H9 (cell line): ENCODE measurements at regions not wholly inside any gene's neighbourhood (a gene's known extent, or its start where the extent isn't known, plus 50 kb on each side); places are given as distances from the start of the nearest gene placed in this dataset.

Experiments
- DNase-seq: peaks from one replicate; pipeline ENCODE4 v3.0.0-alpha.2; 2017
- H2AFZ ChIP-seq: one replicate; pipeline ENCODE4 v1.6.1; 2013; ENCODE audit warnings: mild to moderate bottlenecking, low read length, control low read depth, moderate library complexity
- H2AK5ac ChIP-seq: 2 replicates; pipeline ENCODE4 v1.6.1; 2013; ENCODE audit warnings: low read length, control low read depth, mixed read lengths; ENCODE audit not compliant: insufficient read length
- H2BK120ac ChIP-seq: one replicate; pipeline ENCODE4 v1.6.1; 2013; ENCODE audit warnings: low read depth, mild to moderate bottlenecking, low read length, control low read depth, inconsistent platforms; ENCODE audit not compliant: poor library complexity, severe bottlenecking
- H2BK12ac ChIP-seq: 2 replicates; pipeline ENCODE4 v1.6.1; 2013; ENCODE audit warnings: low read length, control low read depth, mixed read lengths, low read depth; ENCODE audit not compliant: insufficient read length
- H2BK15ac ChIP-seq: 2 replicates; pipeline ENCODE4 v1.6.1; 2013; ENCODE audit warnings: low read depth, low read length, control low read depth
- H2BK20ac ChIP-seq: one replicate; pipeline ENCODE4 v1.6.1; 2013; ENCODE audit warnings: low read depth, mild to moderate bottlenecking, low read length, control low read depth, inconsistent platforms; ENCODE audit not compliant: poor library complexity, severe bottlenecking
- H2BK5ac ChIP-seq: 2 replicates; pipeline ENCODE4 v1.6.1; 2013; ENCODE audit warnings: low read length, control low read depth, mixed read lengths; ENCODE audit not compliant: insufficient read length
- H3K14ac ChIP-seq: 2 replicates; pipeline ENCODE4 v1.6.1; 2013; ENCODE audit warnings: low read length, control low read depth; ENCODE audit not compliant: insufficient read depth
- H3K18ac ChIP-seq: 2 replicates; pipeline ENCODE4 v1.6.1; 2013; ENCODE audit warnings: low read depth, mild to moderate bottlenecking, mixed read lengths, low read length, control low read depth; ENCODE audit not compliant: insufficient read length
- H3K23ac ChIP-seq: 2 replicates; pipeline ENCODE4 v1.6.1; 2013; ENCODE audit warnings: low read length, control low read depth, mixed read lengths, low read depth; ENCODE audit not compliant: insufficient read length
- H3K23me2 ChIP-seq: 2 replicates; pipeline ENCODE4 v1.6.1; 2013; ENCODE audit warnings: low read depth, mild to moderate bottlenecking, mixed read lengths, low read length, control low read depth; ENCODE audit not compliant: insufficient read length, poor library complexity, severe bottlenecking
- H3K27ac ChIP-seq: 2 replicates; pipeline ENCODE4 v1.5.1; 2013; ENCODE audit warnings: low read length, control low read depth, mixed read lengths, low read depth; ENCODE audit not compliant: insufficient read length
- H3K27me3 ChIP-seq: 2 replicates; pipeline ENCODE4 v1.6.1; 2013; ENCODE audit warnings: low read length, control low read depth, inconsistent platforms; ENCODE audit not compliant: insufficient read depth
- H3K4ac ChIP-seq: 2 replicates; pipeline ENCODE4 v1.6.1; 2013; ENCODE audit warnings: low read depth, mild to moderate bottlenecking, control low read depth, inconsistent platforms, low read length, moderate library complexity
- H3K4me1 ChIP-seq: 2 replicates; pipeline ENCODE4 v1.6.1; 2013; ENCODE audit warnings: low read length, control low read depth, inconsistent platforms; ENCODE audit not compliant: insufficient read depth
- H3K4me2 ChIP-seq: 2 replicates; pipeline ENCODE4 v1.6.1; 2013; ENCODE audit warnings: low read length, control low read depth, mixed read lengths; ENCODE audit not compliant: insufficient read length, insufficient read depth
- H3K56ac ChIP-seq: 2 replicates; pipeline ENCODE4 v1.6.1; 2013; ENCODE audit warnings: low read depth, mild to moderate bottlenecking, mixed read lengths, low read length, control low read depth; ENCODE audit not compliant: insufficient read length
- H3K79me1 ChIP-seq: 2 replicates; pipeline ENCODE4 v1.6.1; 2013; ENCODE audit warnings: low read depth, mild to moderate bottlenecking, moderate library complexity, low read length, control low read depth, inconsistent platforms; ENCODE audit not compliant: insufficient read depth, poor library complexity, severe bottlenecking
- H3K79me2 ChIP-seq: 2 replicates; pipeline ENCODE4 v1.6.1; 2013; ENCODE audit warnings: low read length, control low read depth, inconsistent platforms; ENCODE audit not compliant: insufficient read depth
- H3K9ac ChIP-seq: 2 replicates; pipeline ENCODE4 v1.6.1; 2013; ENCODE audit warnings: low read length, control low read depth, mixed read lengths; ENCODE audit not compliant: insufficient read length; ENCODE audit errors: extremely low read depth
- H3K9me3 ChIP-seq: one replicate; pipeline ENCODE4 v1.6.1; 2013; ENCODE audit warnings: low read depth, low read length, inconsistent platforms; ENCODE audit not compliant: control insufficient read depth
- H3T11ph ChIP-seq: one replicate; pipeline ENCODE4 v1.6.1; 2013; ENCODE audit warnings: mild to moderate bottlenecking, low read length, control low read depth, inconsistent platforms
- H4K20me1 ChIP-seq: one replicate; pipeline ENCODE4 v1.6.1; 2013; ENCODE audit not compliant: control insufficient read depth, insufficient read length, insufficient read depth
- H4K5ac ChIP-seq: 2 replicates; pipeline ENCODE4 v1.6.1; 2013; ENCODE audit warnings: low read depth, mild to moderate bottlenecking, mixed read lengths, low read length, control low read depth; ENCODE audit not compliant: insufficient read length
- H4K8ac ChIP-seq: replicated peaks from 2 replicates; pipeline ENCODE4 v1.6.1; 2013; ENCODE audit warnings: low read length, control low read depth, mixed read lengths, low read depth; ENCODE audit not compliant: insufficient read length
- H4K91ac ChIP-seq: 2 replicates; pipeline ENCODE4 v1.6.1; 2013; ENCODE audit warnings: low read depth, mild to moderate bottlenecking, moderate library complexity, mixed read lengths, low read length, control low read depth; ENCODE audit not compliant: insufficient read length
- H3K27ac Mint-ChIP-seq, 3 experiments: 2 replicates in 2 of 3; 3 replicates in 1 of 3; pipeline ENCODE4 v1.8.0; 2020 to 2021; ENCODE audit warnings: mixed read lengths in 3 of 3, mild to moderate bottlenecking in 1 of 3, moderate library complexity in 1 of 3
- H3K27me3 Mint-ChIP-seq: 2 replicates; pipeline ENCODE4 v1.8.0; 2021; ENCODE audit warnings: low read depth, mild to moderate bottlenecking, moderate library complexity, mixed read lengths
- H3K36me3 Mint-ChIP-seq, 3 experiments: 2 replicates in 2 of 3; 3 replicates in 1 of 3; pipeline ENCODE4 v1.8.0; 2020 to 2021; ENCODE audit warnings: low read depth in 3 of 3, mixed read lengths in 3 of 3; ENCODE audit not compliant: insufficient read depth in 1 of 3
- H3K4me1 Mint-ChIP-seq, 2 experiments: 2 replicates each; pipeline ENCODE4 v1.8.0; 2020; ENCODE audit warnings: mixed read lengths in 2 of 2
- H3K4me3 Mint-ChIP-seq, 2 experiments: 2 replicates in 1 of 2; 3 replicates in 1 of 2; pipeline ENCODE4 v1.8.0; 2020 to 2021; ENCODE audit warnings: mild to moderate bottlenecking in 2 of 2, mixed read lengths in 2 of 2, moderate library complexity in 1 of 2
- H3K9me3 Mint-ChIP-seq, 2 experiments: 2 replicates in 1 of 2; 3 replicates in 1 of 2; pipeline ENCODE4 v1.8.0; 2020; ENCODE audit warnings: mild to moderate bottlenecking in 2 of 2, mixed read lengths in 2 of 2, moderate library complexity in 1 of 2
- CTCF ChIP-seq: fragments of 200-600 bp; sonication (generic); conservative IDR thresholded peaks from 3 replicates; pipeline ENCODE4 v1.8.0; 2021; ENCODE audit warnings: antibody characterized with exemption, mild to moderate bottlenecking
- WGBS: extraction: QIAGEN DNeasy Blood & Tissue Kit; methylation state at CpG from one replicate; pipeline ENCODE4 v1.1.7; 2013; ENCODE audit warnings: missing lambda C conversion rate, low lambda C conversion rate, mixed read lengths; ENCODE audit not compliant: insufficient read length; ENCODE audit errors: extremely low coverage; 5-methylcytosine and 5-hydroxymethylcytosine counted together

- Histone ChIP-seq H3K4ac (no peak overlapping the region), H3K14ac (no peak overlapping the region), H3T11ph (no peak overlapping the region)
Measured at GRCh38 chr6:155936127-155936526, 480.5 kb upstream of the NOX3 start.

More at GRCh38 chr6:155936127-155936526, 480.5 kb upstream of the NOX3 start:
- Histone ChIP-seq H4K91ac (no peak overlapping the region), H2BK12ac (no peak overlapping the region), H2BK5ac (no peak overlapping the region), H4K20me1 (no peaks in the 10 kb centered on the region), H3K23me2 (no peaks in the 10 kb centered on the region), H3K79me1 (no peaks in the 10 kb centered on the region), H2AK5ac (no peak overlapping the region), H2AFZ (no peak overlapping the region), H3K27me3 (no peaks in the 10 kb centered on the region), H3K79me2 (no peaks in the 10 kb centered on the region), H3K9me3 (no peaks in the 10 kb centered on the region), H4K8ac (no peak overlapping the region), H3K4me1 (no peaks in the 10 kb centered on the region; the same call in 1 of the 2 replicates), H3K56ac (no peak overlapping the region), H2BK20ac (no peak overlapping the region), H3K9ac (no peak overlapping the region), H3K4me2 (no peak overlapping the region), H3K23ac (no peak overlapping the region), H2BK120ac (no peak overlapping the region), H4K5ac (no peak overlapping the region), H3K27ac (no peak overlapping the region), H3K18ac (no peak overlapping the region), H2BK15ac (no peak overlapping the region)
- H3K9me3 Mint-ChIP-seq = no peaks in the 10 kb centered on the region
- no peaks in the 10 kb centered on the region for H3K27me3 Mint-ChIP-seq
- peaks cover 11 to 19% of the 10 kb centered on the region in 2 experiments for H3K4me1 Mint-ChIP-seq
- DNase-seq = no peak
- H3K4me3 Mint-ChIP-seq = no peak overlapping the region
- H3K36me3 Mint-ChIP-seq = no peaks in the 10 kb centered on the region; a peak in 1 of 7 replicates
- no peak for TF ChIP-seq CTCF
- WGBS = no CpG with 5 or more reads among the region's 5 CpGs
- no peak overlapping the region for H3K27ac Mint-ChIP-seq
